GM23338 (cell line): ENCODE measurements at regions not wholly inside any gene's neighbourhood (a gene's known extent, or its start where the extent isn't known, plus 50 kb on each side); places are given as distances from the start of the nearest gene placed in this dataset.

Experiments
- POLR2AphosphoS5 ChIP-seq: IDR thresholded peaks from 2 replicates; pipeline ENCODE4 v1.6.1; 2016; ENCODE audit warnings: antibody characterized with exemption, low read depth
- TF ChIP-seq, protein P1 (sequence below), 2 experiments: fragments of 200-600 bp in 1 of 2; sonication (generic) in 1 of 2; conservative IDR thresholded peaks; 2 replicates each; pipeline versions ENCODE4 v1.5.1 to v1.6.1; 2016 to 2017; ENCODE audit warnings: antibody characterized with exemption in 2 of 2, low read depth in 2 of 2, mild to moderate bottlenecking in 2 of 2, moderate library complexity in 1 of 2

DNA sequence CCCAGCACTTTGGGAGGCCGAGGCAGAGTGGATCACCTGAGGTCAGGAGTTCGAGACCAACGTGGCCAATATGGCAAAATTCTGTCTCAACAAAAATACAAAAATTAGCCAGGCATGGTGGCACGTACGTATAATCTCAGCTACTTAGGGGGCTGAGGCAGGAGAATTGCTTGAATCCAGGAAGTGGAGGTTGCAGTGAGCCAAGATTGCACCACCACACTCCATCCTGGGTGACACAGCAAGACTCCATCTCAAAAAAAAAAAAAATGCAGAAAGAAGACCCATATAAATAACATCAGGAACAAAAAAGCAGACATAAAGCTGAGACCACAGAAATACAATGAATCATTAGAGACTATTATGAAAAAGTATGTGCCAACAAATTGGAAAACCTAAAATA is 235.2 kb upstream of the VEPH1 start:
- TF ChIP-seq, protein P1, sequence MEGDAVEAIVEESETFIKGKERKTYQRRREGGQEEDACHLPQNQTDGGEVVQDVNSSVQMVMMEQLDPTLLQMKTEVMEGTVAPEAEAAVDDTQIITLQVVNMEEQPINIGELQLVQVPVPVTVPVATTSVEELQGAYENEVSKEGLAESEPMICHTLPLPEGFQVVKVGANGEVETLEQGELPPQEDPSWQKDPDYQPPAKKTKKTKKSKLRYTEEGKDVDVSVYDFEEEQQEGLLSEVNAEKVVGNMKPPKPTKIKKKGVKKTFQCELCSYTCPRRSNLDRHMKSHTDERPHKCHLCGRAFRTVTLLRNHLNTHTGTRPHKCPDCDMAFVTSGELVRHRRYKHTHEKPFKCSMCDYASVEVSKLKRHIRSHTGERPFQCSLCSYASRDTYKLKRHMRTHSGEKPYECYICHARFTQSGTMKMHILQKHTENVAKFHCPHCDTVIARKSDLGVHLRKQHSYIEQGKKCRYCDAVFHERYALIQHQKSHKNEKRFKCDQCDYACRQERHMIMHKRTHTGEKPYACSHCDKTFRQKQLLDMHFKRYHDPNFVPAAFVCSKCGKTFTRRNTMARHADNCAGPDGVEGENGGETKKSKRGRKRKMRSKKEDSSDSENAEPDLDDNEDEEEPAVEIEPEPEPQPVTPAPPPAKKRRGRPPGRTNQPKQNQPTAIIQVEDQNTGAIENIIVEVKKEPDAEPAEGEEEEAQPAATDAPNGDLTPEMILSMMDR (conservative IDR thresholded peaks at IDR 0.05; ENCODE audit: low read depth in 2 of 2), result no peak
- TF ChIP-seq POLR2AphosphoS5, result no peak
